Neural cell (in vitro differentiated cells): ENCODE measurements at regions not wholly inside any gene's neighbourhood (a gene's known extent, or its start where the extent isn't known, plus 50 kb on each side); places are given as distances from the start of the nearest gene placed in this dataset.

Source experiments
- EZH2 ChIP-seq: fragments of 200-600, 300-800 bp; shearing (Covaris generic), sonication (generic); IDR thresholded peaks from 2 replicates; pipeline ENCODE4 v1.6.1; 2014; ENCODE audit warnings: antibody characterized with exemption, low read length, borderline replicate concordance, mild to moderate bottlenecking; ENCODE audit not compliant: insufficient read depth, poor library complexity, severe bottlenecking
- TF ChIP-seq, protein P1 (sequence below): fragments of 450-650 bp; IDR thresholded peaks from 2 replicates; pipeline ENCODE4 v1.5.1; 2014; ENCODE audit warnings: antibody characterized with exemption, mild to moderate bottlenecking, moderate library complexity; ENCODE audit not compliant: poor library complexity, severe bottlenecking

GRCh38 chr9:25322142-25322541 lies 356.1 kb downstream of the TUSC1 start:
- TF ChIP-seq, protein P1, sequence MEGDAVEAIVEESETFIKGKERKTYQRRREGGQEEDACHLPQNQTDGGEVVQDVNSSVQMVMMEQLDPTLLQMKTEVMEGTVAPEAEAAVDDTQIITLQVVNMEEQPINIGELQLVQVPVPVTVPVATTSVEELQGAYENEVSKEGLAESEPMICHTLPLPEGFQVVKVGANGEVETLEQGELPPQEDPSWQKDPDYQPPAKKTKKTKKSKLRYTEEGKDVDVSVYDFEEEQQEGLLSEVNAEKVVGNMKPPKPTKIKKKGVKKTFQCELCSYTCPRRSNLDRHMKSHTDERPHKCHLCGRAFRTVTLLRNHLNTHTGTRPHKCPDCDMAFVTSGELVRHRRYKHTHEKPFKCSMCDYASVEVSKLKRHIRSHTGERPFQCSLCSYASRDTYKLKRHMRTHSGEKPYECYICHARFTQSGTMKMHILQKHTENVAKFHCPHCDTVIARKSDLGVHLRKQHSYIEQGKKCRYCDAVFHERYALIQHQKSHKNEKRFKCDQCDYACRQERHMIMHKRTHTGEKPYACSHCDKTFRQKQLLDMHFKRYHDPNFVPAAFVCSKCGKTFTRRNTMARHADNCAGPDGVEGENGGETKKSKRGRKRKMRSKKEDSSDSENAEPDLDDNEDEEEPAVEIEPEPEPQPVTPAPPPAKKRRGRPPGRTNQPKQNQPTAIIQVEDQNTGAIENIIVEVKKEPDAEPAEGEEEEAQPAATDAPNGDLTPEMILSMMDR = no peak
- no peak for TF ChIP-seq EZH2
